ENCODE measurements at regions not wholly inside any gene's neighbourhood (a gene's known extent, or its start where the extent isn't known, plus 50 kb on each side); places are given as distances from the start of the nearest gene placed in this dataset.

GRCh38 chr2:64303250-64303649, 150.7 kb upstream of the LGALSL start:
- TF ChIP-seq POLR2AphosphoS5 (IDR thresholded peaks at IDR 0.05; ENCODE audit: low read depth, low read length), result no peak
- TF ChIP-seq SIN3A (IDR thresholded peaks at IDR 0.05; ENCODE audit: borderline replicate concordance, insufficient read depth, low read length), result no peak
- TF ChIP-seq REST (IDR thresholded peaks at IDR 0.05; ENCODE audit: insufficient read depth in 1 of 2, low read depth in 2 of 2, low read length in 2 of 2), result no peak
- TF ChIP-seq TAF1 (IDR thresholded peaks at IDR 0.05; ENCODE audit: borderline replicate concordance, insufficient read depth, low read length), result no peak
- no peak for TF ChIP-seq FOXP2 (optimal IDR thresholded peaks at IDR 0.05; ENCODE audit: borderline replicate concordance, extremely low read depth, extremely low read length, insufficient read depth)

- TF ChIP-seq REST (IDR thresholded peaks at IDR 0.05; ENCODE audit: insufficient read depth in 1 of 2, low read depth in 2 of 2, low read length in 2 of 2) (no peak), TAF1 (IDR thresholded peaks at IDR 0.05; ENCODE audit: borderline replicate concordance, insufficient read depth, low read length) (no peak), POLR2AphosphoS5 (IDR thresholded peaks at IDR 0.05; ENCODE audit: low read depth, low read length) (no peak), FOXP2 (optimal IDR thresholded peaks at IDR 0.05; ENCODE audit: borderline replicate concordance, extremely low read depth, extremely low read length, insufficient read depth) (no peak), SIN3A (IDR thresholded peaks at IDR 0.05; ENCODE audit: borderline replicate concordance, insufficient read depth, low read length) (no peak)
Observed at GRCh38 chr2:64307421-64307820, 146.5 kb upstream of the LGALSL start.

GRCh38 chr2:64311191-64311910, 142.6 kb upstream of the LGALSL start:
- no peak for TF ChIP-seq TAF1 (IDR thresholded peaks at IDR 0.05; ENCODE audit: borderline replicate concordance, insufficient read depth, low read length)
- no peak for TF ChIP-seq FOXP2 (optimal IDR thresholded peaks at IDR 0.05; ENCODE audit: borderline replicate concordance, extremely low read depth, extremely low read length, insufficient read depth)
- no peak for TF ChIP-seq REST (IDR thresholded peaks at IDR 0.05; ENCODE audit: insufficient read depth in 1 of 2, low read depth in 2 of 2, low read length in 2 of 2)
- TF ChIP-seq SIN3A (IDR thresholded peaks at IDR 0.05; ENCODE audit: borderline replicate concordance, insufficient read depth, low read length), result no peak
- TF ChIP-seq POLR2AphosphoS5 (IDR thresholded peaks at IDR 0.05; ENCODE audit: low read depth, low read length), result no peak

GRCh38 chr2:64311948-64312621, 141.9 kb upstream of the LGALSL start:
- TF ChIP-seq REST (IDR thresholded peaks at IDR 0.05; ENCODE audit: insufficient read depth in 1 of 2, low read depth in 2 of 2, low read length in 2 of 2) (no peak), TAF1 (IDR thresholded peaks at IDR 0.05; ENCODE audit: borderline replicate concordance, insufficient read depth, low read length) (no peak), FOXP2 (optimal IDR thresholded peaks at IDR 0.05; ENCODE audit: borderline replicate concordance, extremely low read depth, extremely low read length, insufficient read depth) (no peak), POLR2AphosphoS5 (IDR thresholded peaks at IDR 0.05; ENCODE audit: low read depth, low read length) (no peak), SIN3A (IDR thresholded peaks at IDR 0.05; ENCODE audit: borderline replicate concordance, insufficient read depth, low read length) (no peak)

Measured in PFSK-1 (cell line).